IMR-90 (cell line): ENCODE measurements at regions not wholly inside any gene's neighbourhood (a gene's known extent, or its start where the extent isn't known, plus 50 kb on each side); places are given as distances from the start of the nearest gene placed in this dataset.
A peak's percentile ranks its signal among the peaks of the same experiment; 100 is the strongest.

Source experiments
- ATAC-seq: fragments of 200-7000 bp; cut with Tn5 transposase; 2 replicates; pipeline ENCODE4 v1.9.1; 2020; ENCODE audit warnings: low read depth, mild to moderate bottlenecking, moderate library complexity
- BruUV-seq: library from RNA; stranded (reverse); fragments of 400-500 nt; replicated peaks from 2 replicates; lab custom pipeline; 2021; lab: Mats Ljungman, UMichigan
- CTCF ChIA-PET: fragments of 300-600 bp; formaldehyde crosslinking; extraction: SDS; loops from one replicate; lab custom pipeline; 2021; ENCODE audit warnings: antibody characterized with exemption; lab: Yijun Ruan, JAX
- POLR2A ChIA-PET: fragments of 300-600 bp; sonication (Branson Sonifier 250); formaldehyde crosslinking; loops from one replicate; lab custom pipeline; 2022; ENCODE audit warnings: antibody characterized with exemption; ENCODE audit not compliant: unreplicated experiment; lab: Charles Lee
- DNase-seq: peaks from one replicate; pipeline ENCODE4 v3.0.0; 2013
- H2AFZ ChIP-seq: replicated peaks from 2 replicates; pipeline ENCODE3; 2013; ENCODE audit warnings: low read length, mild to moderate bottlenecking; ENCODE audit not compliant: poor library complexity
- H2AK5ac ChIP-seq: 2 replicates; pipeline ENCODE4 v1.6.1; 2013; ENCODE audit warnings: low read depth, low read length, inconsistent platforms
- H2AK9ac ChIP-seq: replicated peaks from 2 replicates; pipeline ENCODE3; 2013; ENCODE audit warnings: mild to moderate bottlenecking, low read depth, low read length, moderate library complexity; ENCODE audit not compliant: poor library complexity
- H2BK120ac ChIP-seq: 2 replicates; pipeline ENCODE4 v1.6.1; 2013; ENCODE audit warnings: low read depth, low read length, inconsistent platforms
- H2BK15ac ChIP-seq: 3 replicates; pipeline ENCODE4 v1.6.1; 2013; ENCODE audit warnings: low read depth, low read length, inconsistent platforms
- H2BK20ac ChIP-seq: 2 replicates; pipeline ENCODE4 v1.6.1; 2013; ENCODE audit warnings: low read depth, mild to moderate bottlenecking, inconsistent platforms, low read length, moderate library complexity
- H2BK5ac ChIP-seq: 2 replicates; pipeline ENCODE4 v1.6.1; 2013; ENCODE audit warnings: mild to moderate bottlenecking, low read depth, low read length, inconsistent platforms; ENCODE audit not compliant: poor library complexity, severe bottlenecking
- H3K14ac ChIP-seq: replicated peaks from 2 replicates; pipeline ENCODE4 v1.6.1; 2013; ENCODE audit warnings: low read depth, low read length, inconsistent platforms
- H3K18ac ChIP-seq: 2 replicates; pipeline ENCODE4 v1.6.1; 2013; ENCODE audit warnings: low read depth, low read length, control low read depth
- H3K23ac ChIP-seq: 2 replicates; pipeline ENCODE4 v1.6.1; 2013; ENCODE audit warnings: low read depth, low read length, inconsistent platforms
- H3K27ac ChIP-seq: 2 replicates; pipeline ENCODE4 v1.5.1; 2013; ENCODE audit warnings: mild to moderate bottlenecking, control low read depth, low read length; ENCODE audit not compliant: insufficient read depth
- H3K27me3 ChIP-seq: 2 replicates; pipeline ENCODE4 v1.6.1; 2013; ENCODE audit warnings: low read length; ENCODE audit not compliant: control insufficient read depth, insufficient read depth
- H3K36me3 ChIP-seq: 2 replicates; pipeline ENCODE4 v1.6.1; 2013; ENCODE audit warnings: low read length, mixed read lengths; ENCODE audit not compliant: control insufficient read depth, insufficient read depth
- H3K4ac ChIP-seq: 2 replicates; pipeline ENCODE4 v1.6.1; 2013; ENCODE audit warnings: low read depth, low read length, inconsistent platforms
- H3K4me1 ChIP-seq: 2 replicates; pipeline ENCODE4 v1.6.1; 2013; ENCODE audit warnings: low read length, mixed read lengths; ENCODE audit not compliant: control insufficient read depth, insufficient read depth
- H3K4me2 ChIP-seq: 2 replicates; pipeline ENCODE4 v1.6.1; 2013; ENCODE audit warnings: low read depth, mild to moderate bottlenecking, control low read depth, low read length, moderate library complexity
- H3K4me3 ChIP-seq: 2 replicates; pipeline ENCODE4 v1.5.1; 2013; ENCODE audit warnings: low read depth, mild to moderate bottlenecking, control low read depth, low read length, moderate library complexity; ENCODE audit not compliant: insufficient read depth
- H3K56ac ChIP-seq: 2 replicates; pipeline ENCODE4 v1.6.1; 2013; ENCODE audit warnings: low read length, inconsistent platforms; ENCODE audit not compliant: insufficient read depth; ENCODE audit errors: extremely low read depth
- H3K79me1 ChIP-seq, 2 experiments: 2 replicates each; pipeline ENCODE4 v1.6.1; 2013; ENCODE audit warnings: low read length in 2 of 2, inconsistent platforms in 1 of 2, low read depth in 1 of 2
- H3K9ac ChIP-seq: 2 replicates; pipeline ENCODE4 v1.6.1; 2013; ENCODE audit warnings: low read depth, low read length, control low read depth
- H3K9me1 ChIP-seq: 2 replicates; pipeline ENCODE4 v1.6.1; 2013; ENCODE audit warnings: low read length, inconsistent platforms; ENCODE audit not compliant: insufficient read depth
- H3K9me3 ChIP-seq: 2 replicates; pipeline ENCODE4 v1.6.1; 2013; ENCODE audit warnings: low read length; ENCODE audit not compliant: control insufficient read depth, insufficient read depth
- H4K20me1 ChIP-seq: 2 replicates; pipeline ENCODE4 v1.6.1; 2013; ENCODE audit warnings: low read length, inconsistent platforms; ENCODE audit not compliant: insufficient read depth
- H4K5ac ChIP-seq: 2 replicates; pipeline ENCODE4 v1.6.1; 2013; ENCODE audit warnings: mild to moderate bottlenecking, low read depth, low read length, control low read depth
- H4K8ac ChIP-seq, 2 experiments: 2 replicates each; pipeline ENCODE4 v1.6.1; 2013; ENCODE audit warnings: low read depth in 2 of 2, low read length in 2 of 2, control low read depth in 1 of 2, inconsistent platforms in 1 of 2
- H4K91ac ChIP-seq: 2 replicates; pipeline ENCODE4 v1.6.1; 2013; ENCODE audit warnings: low read depth, low read length, inconsistent platforms; ENCODE audit not compliant: insufficient read depth
- BHLHE40 ChIP-seq: fragments of 150-350 bp; IDR thresholded peaks from 2 replicates; pipeline ENCODE4 v1.6.1; 2016; ENCODE audit warnings: mild to moderate bottlenecking, low read depth, low read length
- FOS ChIP-seq: fragments of 150-350 bp; IDR thresholded peaks from 2 replicates; pipeline ENCODE4 v1.6.1; 2016; ENCODE audit warnings: low read depth, low read length
- MAZ ChIP-seq: IDR thresholded peaks from 2 replicates; pipeline ENCODE4 v1.6.1; 2012; ENCODE audit warnings: low read depth, mild to moderate bottlenecking, low read length, improper control_type of control experiment, moderate library complexity, borderline replicate concordance
- MXI1 ChIP-seq: IDR thresholded peaks from 2 replicates; pipeline ENCODE4 v1.6.1; 2012; ENCODE audit warnings: low read depth, mild to moderate bottlenecking, low read length, moderate library complexity, borderline replicate concordance
- WGBS, 2 experiments: methylation state at CpG; one replicate each; pipeline versions ENCODE4 v1.1.5 to v1.1.7; 2013; ENCODE audit warnings: missing lambda C conversion rate in 2 of 2; ENCODE audit not compliant: insufficient read length in 1 of 2; ENCODE audit errors: extremely low coverage in 2 of 2; 5-methylcytosine and 5-hydroxymethylcytosine counted together
- dilution Hi-C: fragments of 300-500 bp; cut with HindIII; formaldehyde crosslinking; loops from one replicate; pipeline ENCODE4 v1.14.3; 2018; ENCODE audit warnings: low sequenced_read_pairs; ENCODE audit not compliant: unreplicated experiment
- in situ Hi-C: fragments of 300-500 bp; cut with MboI; formaldehyde crosslinking; loops from 3 replicates; pipeline ENCODE4 v1.14.3; 2019; ENCODE audit warnings: low sequenced_read_pairs, inconsistent platforms, mixed read lengths
- intact Hi-C: fragments of 100-400 bp; cut with micrococcal nuclease; formaldehyde crosslinking; loops from 2 replicates; pipeline ENCODE4 v1.10.0; 2022

GRCh38 chr12:123071099-123071800 lies 79.6 kb downstream of the PITPNM2 start (continued):
- no peak for TF ChIP-seq MXI1

DNA sequence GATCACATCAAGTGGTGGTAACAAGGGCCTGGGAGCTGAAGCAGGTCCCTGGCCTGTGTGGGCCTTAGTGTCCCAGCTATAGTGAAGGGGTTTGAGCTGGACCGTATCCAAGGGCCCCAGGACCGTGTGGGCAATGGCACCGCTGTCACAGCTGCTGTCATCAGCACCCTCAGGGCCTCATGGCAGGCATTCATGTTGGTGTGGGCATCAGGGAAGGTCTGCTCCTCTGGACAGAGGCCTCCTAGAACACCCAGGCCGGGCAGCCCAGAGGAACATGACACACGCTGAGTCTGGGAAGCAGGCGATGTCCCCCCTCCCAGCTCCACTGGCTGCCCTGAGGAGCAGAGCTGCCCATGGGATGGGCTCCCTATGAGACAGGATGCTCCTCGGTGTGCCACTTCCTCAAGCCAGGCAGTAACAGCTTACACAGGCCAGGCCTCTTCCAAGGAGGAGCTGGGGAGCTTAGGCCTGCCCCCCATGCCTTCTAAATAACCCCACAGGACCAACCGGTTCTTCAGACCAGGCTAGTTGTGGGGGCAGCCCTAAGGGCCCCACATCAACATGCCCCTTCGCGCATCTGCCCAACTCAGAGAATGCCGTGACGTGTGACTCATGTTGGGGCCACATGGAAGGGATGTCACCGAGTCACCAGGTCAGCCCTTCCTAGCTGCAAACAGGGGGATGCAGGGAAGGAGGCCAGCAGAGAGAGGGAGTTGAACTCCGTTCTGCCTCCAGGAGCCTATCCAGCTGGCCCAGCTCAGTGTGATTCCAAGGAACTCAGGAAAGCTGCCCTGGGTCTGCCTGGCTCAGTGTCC lies 80.4 kb downstream of the PITPNM2 start:
- peak overlapping the region; percentile 56; the same call in 1 of the 2 replicates for H2AK5ac ChIP-seq
- ATAC-seq (peak; percentile 30; the same call in 1 of the 2 replicates), DNase-seq (no peak)
- in situ Hi-C loops = no loop called here
- no peak overlapping the region for H2AFZ ChIP-seq
- CTCF ChIA-PET = interaction anchor here (1.0 kb wide), 1 partner anchor 26 kb away, joined by 3 read pairs; no protein-coding TSS in a partner anchor
- peaks cover 12 to 19% of the 10 kb centered on the region in 2 experiments for H3K79me1 ChIP-seq
- intact Hi-C loops = no loop called here
- H3K27ac ChIP-seq = no peak overlapping the region
- no peak overlapping the region for H3K56ac ChIP-seq
- no peak overlapping the region for H4K5ac ChIP-seq
- H4K91ac ChIP-seq = no peak overlapping the region
- no peaks in the 10 kb centered on the region for H3K9me3 ChIP-seq
- no peak overlapping the region for H3K4me2 ChIP-seq
- no TSS peak for BruUV-seq
- H3K9ac ChIP-seq = no peak overlapping the region
- no peak overlapping the region for H3K4me3 ChIP-seq
- H2AK9ac ChIP-seq = no peak overlapping the region
- H2BK20ac ChIP-seq = no peak overlapping the region
- H4K8ac ChIP-seq = no peak overlapping the region
- TF ChIP-seq FOS = 0 out of 2 replicates have a peak, but pooled peaks have one; percentile 6
- no peak for TF ChIP-seq BHLHE40
- TF ChIP-seq MAZ = no peak
- H3K36me3 ChIP-seq = peaks cover 3% of the 10 kb centered on the region
- peaks cover 20% of the 10 kb centered on the region for H3K9me1 ChIP-seq
- H4K20me1 ChIP-seq = peaks cover 43% of the 10 kb centered on the region
- no peak overlapping the region for H3K23ac ChIP-seq
- H3K4ac ChIP-seq = peak overlapping the region; percentile 7; the same call in 1 of the 2 replicates
- H3K14ac ChIP-seq = 0 out of 2 replicates have a peak overlapping the region, but pooled peaks have one; percentile 39
- peaks cover 1% of the 10 kb centered on the region; the same call in 1 of the 2 replicates for H3K27me3 ChIP-seq
- H3K18ac ChIP-seq = no peak overlapping the region
- no peak overlapping the region for H2BK5ac ChIP-seq
- dilution Hi-C loops = no loop called here
- no peak overlapping the region for H2BK15ac ChIP-seq
- peaks cover 4% of the 10 kb centered on the region; the same call in 1 of the 2 replicates for H3K4me1 ChIP-seq
- H2BK120ac ChIP-seq = 0 out of 2 replicates have a peak overlapping the region, but pooled peaks have one; percentile 6
- WGBS, 2 experiments = 82% methylated on average over 8 of the region's 14 CpGs; no CpG with 5 or more reads in 1 of the 2 experiments
- POLR2A ChIA-PET = no interaction called here
